Small intestine (tissue), 7 donors: ENCODE measurements at regions not wholly inside any gene's neighbourhood (a gene's known extent, or its start where the extent isn't known, plus 50 kb on each side); places are given as distances from the start of the nearest gene placed in this dataset.

ENCODE experiments used
- DNase-seq, 2 donors: peaks; one replicate each; pipeline versions ENCODE4 v3.0.0 to v3.0.0-alpha.2; 2013
- FAIRE-seq: peaks from 2 replicates; lab custom pipeline; 2012; peaks lifted over from hg19 to GRCh38; lab: Jason Lieb, UNC
- H3K27ac ChIP-seq, 3 donors: one replicate each; pipeline ENCODE4 v1.5.1; 2013; ENCODE audit warnings: low read length in 2 of 3, mild to moderate bottlenecking in 2 of 3, control low read depth in 1 of 3, inconsistent platforms in 1 of 3, low read depth in 1 of 3, moderate library complexity in 1 of 3
- H3K27me3 ChIP-seq, 3 donors: one replicate each; pipeline ENCODE4 v1.6.1; 2013; ENCODE audit warnings: low read length in 3 of 3, inconsistent platforms in 1 of 3; ENCODE audit not compliant: control insufficient read depth in 3 of 3, insufficient read depth in 3 of 3
- H3K36me3 ChIP-seq, 3 donors: one replicate each; pipeline ENCODE4 v1.6.1; 2013; ENCODE audit warnings: low read length in 3 of 3, inconsistent platforms in 1 of 3, low read depth in 1 of 3, mild to moderate bottlenecking in 1 of 3, moderate library complexity in 1 of 3; ENCODE audit not compliant: control insufficient read depth in 3 of 3, insufficient read depth in 2 of 3
- H3K4me1 ChIP-seq, 3 donors: one replicate each; pipeline ENCODE4 v1.6.1; 2013; ENCODE audit warnings: low read length in 2 of 3, inconsistent platforms in 1 of 3, low read depth in 1 of 3, mild to moderate bottlenecking in 1 of 3, moderate library complexity in 1 of 3; ENCODE audit not compliant: control insufficient read depth in 3 of 3, insufficient read depth in 2 of 3
- H3K4me3 ChIP-seq, 3 donors: one replicate each; pipeline ENCODE4 v1.5.1; 2013; ENCODE audit warnings: low read length in 3 of 3, control low read depth in 1 of 3, inconsistent platforms in 1 of 3, low read depth in 1 of 3, mild to moderate bottlenecking in 1 of 3, moderate library complexity in 1 of 3
- H3K9me3 ChIP-seq, 2 donors: one replicate each; pipeline ENCODE4 v1.6.1; 2013; ENCODE audit warnings: low read depth in 1 of 2, low read length in 1 of 2; ENCODE audit not compliant: control insufficient read depth in 2 of 2, insufficient read depth in 1 of 2
- WGBS, 3 donors: extraction: QIAGEN DNeasy Blood & Tissue Kit; methylation state at CpG; one replicate each; pipeline ENCODE4 v1.1.7; 2013; 5-methylcytosine and 5-hydroxymethylcytosine counted together
- donor health status: healthy with polysubstance abuse.
- donor health status: control.
- donor health status: control.
- donor health status: Bipolar disorder and iron deficiency.
- donor health status: healthy.

DNA sequence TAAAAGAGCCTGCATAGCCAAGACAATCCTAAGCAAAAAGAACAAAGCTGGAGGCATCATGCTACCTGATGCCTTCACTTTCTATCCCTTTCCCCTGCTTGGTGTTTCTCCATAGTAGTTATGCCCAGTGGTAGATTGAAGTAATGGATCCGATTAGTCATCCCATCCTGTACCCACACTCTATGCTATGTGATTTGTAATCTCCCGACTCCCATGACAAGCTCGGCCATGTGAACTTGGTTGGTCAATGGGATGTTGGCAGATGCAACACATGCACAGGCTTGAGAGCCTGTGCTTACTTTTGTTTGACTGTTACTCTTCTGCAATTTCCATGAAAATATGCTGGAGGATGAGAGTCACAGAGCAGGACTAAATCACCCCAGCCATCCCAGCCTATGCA lies 334.9 kb upstream of the DPH6 start:
- Histone ChIP-seq H3K4me1 (no peaks in the 10 kb centered on the region), H3K36me3 (no peaks in the 10 kb centered on the region), H3K4me3 (no peak overlapping the region), H3K9me3 (no peaks in the 10 kb centered on the region), H3K27me3 (no peaks in the 10 kb centered on the region), H3K27ac (no peak overlapping the region)
- FAIRE-seq (no peak), DNase-seq (no peak)
- WGBS, 3 donors, result 93 to 95% (median 94%) methylated on average over 3 of the region's 3 CpGs

DNA sequence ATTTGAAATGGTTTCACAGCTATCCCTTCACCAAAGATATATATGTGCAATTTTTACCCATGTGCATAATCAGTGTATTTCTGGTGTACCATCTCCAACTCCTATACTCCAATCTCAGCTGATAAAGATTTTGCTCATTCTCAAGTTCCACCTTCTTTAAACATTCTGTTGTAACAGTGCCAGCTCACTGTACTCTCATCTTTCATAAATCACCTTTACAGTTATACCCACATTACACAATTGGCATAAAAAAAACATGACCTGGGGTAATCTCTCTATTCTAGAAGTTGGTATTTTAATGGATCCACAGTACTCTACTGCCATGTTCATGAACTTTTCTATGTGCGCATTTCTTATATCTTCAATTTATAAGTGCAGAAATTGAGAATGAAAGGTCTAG lies 339.9 kb upstream of the DPH6 start:
- Histone ChIP-seq H3K36me3 (no peaks in the 10 kb centered on the region), H3K9me3 (no peaks in the 10 kb centered on the region), H3K27ac (no peak overlapping the region), H3K27me3 (no peaks in the 10 kb centered on the region), H3K4me3 (no peak overlapping the region), H3K4me1 (no peaks in the 10 kb centered on the region)
- WGBS, 3 donors, result 96 to 98% (median 97%) methylated on average over 1 of the region's 1 CpG
- FAIRE-seq (no peak), DNase-seq (no peak)

DNA sequence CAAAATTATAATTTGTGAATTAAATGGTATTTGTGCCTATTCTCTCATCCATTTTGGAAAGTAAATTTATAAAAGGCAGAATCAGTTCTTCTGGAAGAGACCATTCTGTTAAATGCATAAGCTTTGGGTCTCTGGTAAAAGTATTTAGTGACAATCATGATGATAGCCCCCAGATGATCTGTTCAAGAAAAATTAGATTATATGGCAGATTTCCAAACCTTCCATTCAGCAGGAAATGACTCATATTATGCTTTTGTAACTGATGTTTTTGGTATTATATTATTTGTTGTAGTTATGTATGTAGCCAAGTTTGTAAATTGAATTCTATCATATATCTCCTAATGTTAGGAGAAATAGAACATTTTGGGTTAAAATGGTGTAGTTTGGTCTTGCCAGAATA lies 340.8 kb upstream of the DPH6 start:
- no peaks in the 10 kb centered on the region for H3K36me3 ChIP-seq
- FAIRE-seq (no peak), DNase-seq (no peak)
- H3K4me3 ChIP-seq, result no peak overlapping the region
- H3K27ac ChIP-seq, result no peak overlapping the region
- H3K4me1 ChIP-seq, result no peaks in the 10 kb centered on the region
- H3K27me3 ChIP-seq, result no peaks in the 10 kb centered on the region
- no peaks in the 10 kb centered on the region for H3K9me3 ChIP-seq

DNA sequence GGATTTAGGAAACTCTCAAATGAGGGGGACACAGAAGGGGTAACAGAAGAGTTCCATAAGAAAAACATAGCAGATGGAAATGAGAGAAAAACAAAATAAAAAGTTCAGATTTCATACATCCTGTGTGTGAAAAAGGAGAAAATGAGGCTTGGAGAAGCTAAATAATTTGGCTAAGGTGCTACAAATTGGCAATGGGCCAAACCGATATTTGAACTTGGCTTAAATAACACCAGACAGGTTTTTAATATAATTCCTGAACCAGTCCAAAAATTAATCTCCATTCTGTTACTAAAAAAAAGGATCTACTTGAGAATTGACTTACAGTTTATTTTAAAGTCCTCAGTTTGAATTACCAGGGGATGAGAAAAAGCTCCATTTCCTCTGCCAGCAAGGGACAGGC lies 342.9 kb upstream of the DPH6 start:
- Histone ChIP-seq H3K4me3 (no peak overlapping the region), H3K4me1 (no peaks in the 10 kb centered on the region), H3K36me3 (no peaks in the 10 kb centered on the region), H3K27me3 (no peaks in the 10 kb centered on the region), H3K27ac (no peak overlapping the region), H3K9me3 (no peaks in the 10 kb centered on the region)
- FAIRE-seq (no peak), DNase-seq (no peak)
- WGBS, 3 donors, result 74 to 94% (median 92%) methylated on average over 1 of the region's 1 CpG

DNA sequence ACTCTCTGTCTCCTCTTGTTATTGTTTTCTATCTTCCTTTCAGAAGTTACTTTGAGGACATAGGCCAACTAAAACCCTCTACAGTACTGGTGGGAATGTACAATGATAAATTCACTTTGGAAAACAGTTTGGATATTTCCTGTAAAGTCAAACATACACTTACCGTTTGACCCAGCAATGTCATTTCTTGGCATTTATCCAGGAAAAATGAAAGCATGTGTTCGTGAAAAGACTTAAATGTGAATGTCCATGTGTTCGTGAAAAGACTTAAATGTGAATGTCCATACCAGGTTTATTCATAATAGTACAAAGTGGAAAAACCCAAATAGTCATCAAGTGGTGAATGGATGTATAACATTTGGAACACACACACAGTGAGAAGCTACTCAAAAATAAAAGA lies 361.5 kb upstream of the DPH6 start:
- H3K36me3 ChIP-seq, result no peaks in the 10 kb centered on the region
- FAIRE-seq (no peak), DNase-seq (no peak)
- no peak overlapping the region for H3K27ac ChIP-seq
- 44 to 57% (median 54%) methylated on average over 3 of the region's 3 CpGs for WGBS, 3 donors
- no peak overlapping the region for H3K4me3 ChIP-seq
- H3K4me1 ChIP-seq, result no peaks in the 10 kb centered on the region
- no peaks in the 10 kb centered on the region for H3K9me3 ChIP-seq
- H3K27me3 ChIP-seq, result no peaks in the 10 kb centered on the region

DNA sequence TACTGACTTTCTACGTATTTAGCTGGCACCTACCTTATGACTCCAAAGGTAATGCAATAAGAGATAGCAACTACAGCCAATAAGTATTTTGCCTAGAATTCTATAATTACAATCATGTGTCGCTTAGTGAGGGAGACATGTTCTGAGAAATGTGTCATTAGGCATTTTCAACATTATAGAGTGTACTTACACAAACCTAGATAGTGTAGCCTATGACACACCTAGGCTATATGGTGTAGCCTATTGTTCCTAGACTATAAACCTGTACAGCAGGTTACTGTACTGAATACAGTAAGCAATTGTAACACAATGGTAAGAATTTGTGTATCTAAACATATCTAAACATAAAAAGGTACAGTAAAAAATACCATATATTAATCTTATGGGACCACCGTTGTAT lies 363.4 kb upstream of the DPH6 start:
- H3K36me3 ChIP-seq, result no peaks in the 10 kb centered on the region

DNA sequence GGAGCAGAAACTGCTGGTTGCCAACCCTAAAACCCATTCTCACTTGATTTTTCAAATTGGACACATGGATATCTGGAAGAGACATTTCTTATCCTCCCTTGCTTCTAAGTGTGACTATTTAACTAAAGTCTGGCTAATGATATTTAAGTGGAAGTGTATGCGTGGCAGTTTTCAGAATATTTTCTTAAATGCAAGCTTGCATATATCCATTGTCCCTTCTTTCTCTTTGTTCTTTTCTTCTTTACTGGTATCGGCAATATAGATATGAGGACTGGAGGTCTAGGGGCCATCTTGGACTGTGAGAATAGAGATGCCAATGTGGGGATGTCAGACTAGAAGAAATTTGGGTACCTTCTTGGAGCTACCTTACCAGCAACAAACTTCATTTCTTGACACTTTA lies 364.3 kb upstream of the DPH6 start:
- Histone ChIP-seq H3K27ac (no peak overlapping the region), H3K27me3 (no peaks in the 10 kb centered on the region), H3K36me3 (no peaks in the 10 kb centered on the region), H3K4me1 (no peaks in the 10 kb centered on the region), H3K4me3 (no peak overlapping the region), H3K9me3 (peaks cover 0 to 4% of the 10 kb centered on the region in 2 donors)
- FAIRE-seq (no peak), DNase-seq (no peak)
- WGBS, 3 donors, result 95 to 96% (median 95%) methylated on average over 2 of the region's 2 CpGs

More for the DNA sequence above, 363.4 kb upstream of the DPH6 start:
- FAIRE-seq (no peak), DNase-seq (no peak)
- WGBS, 3 donors, result 89 to 92% (median 92%) methylated on average over 3 of the region's 3 CpGs
- no peak overlapping the region for H3K4me3 ChIP-seq
- H3K9me3 ChIP-seq, result no peaks in the 10 kb centered on the region
- no peaks in the 10 kb centered on the region for H3K4me1 ChIP-seq
- no peaks in the 10 kb centered on the region for H3K27me3 ChIP-seq
- no peak overlapping the region for H3K27ac ChIP-seq

DNA sequence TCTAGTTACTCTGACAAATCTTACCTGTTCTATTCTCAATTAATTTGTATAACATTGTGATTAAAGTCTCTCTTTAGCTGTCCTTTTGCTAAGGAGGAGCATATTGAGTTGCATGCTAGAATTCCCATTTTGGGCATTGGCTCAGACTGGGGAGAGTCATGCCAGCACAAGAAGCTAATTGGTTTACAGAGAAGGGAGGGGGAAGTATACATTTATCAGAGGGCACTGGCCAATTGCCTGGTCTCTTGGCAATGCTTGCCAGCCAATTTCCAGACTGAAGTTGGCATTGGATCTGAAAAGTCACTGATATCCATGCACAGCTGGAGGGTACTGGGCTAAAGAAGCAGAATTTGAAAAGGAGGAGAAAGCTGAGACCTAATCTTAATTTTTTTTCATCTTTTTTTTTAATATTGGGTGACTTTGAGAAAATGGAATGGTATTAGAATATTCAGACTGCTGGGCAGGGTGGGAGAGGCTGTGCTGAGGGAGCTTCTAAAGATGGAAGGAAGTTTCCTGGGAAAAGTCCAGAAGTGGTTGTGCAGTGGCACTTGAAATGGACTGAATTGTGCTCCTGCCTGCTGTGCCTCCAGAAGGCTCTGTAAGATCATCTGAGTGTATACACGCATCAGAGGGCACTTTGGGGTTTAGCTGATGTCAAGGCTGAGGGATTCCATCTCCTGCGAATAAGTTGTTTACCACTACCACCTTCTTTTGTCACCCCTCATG lies 365.2 kb upstream of the DPH6 start:
- WGBS, 3 donors, result 75 to 92% (median 82%) methylated on average over 2 of the region's 2 CpGs
- peaks cover 0 to 4% of the 10 kb centered on the region in 2 donors for H3K9me3 ChIP-seq
- DNase-seq (no peak), FAIRE-seq (no peak)
- no peak overlapping the region for H3K4me3 ChIP-seq
- no peaks in the 10 kb centered on the region for H3K36me3 ChIP-seq
- H3K27me3 ChIP-seq, result no peaks in the 10 kb centered on the region
- H3K27ac ChIP-seq, result no peak overlapping the region
- H3K4me1 ChIP-seq, result no peaks in the 10 kb centered on the region

DNA sequence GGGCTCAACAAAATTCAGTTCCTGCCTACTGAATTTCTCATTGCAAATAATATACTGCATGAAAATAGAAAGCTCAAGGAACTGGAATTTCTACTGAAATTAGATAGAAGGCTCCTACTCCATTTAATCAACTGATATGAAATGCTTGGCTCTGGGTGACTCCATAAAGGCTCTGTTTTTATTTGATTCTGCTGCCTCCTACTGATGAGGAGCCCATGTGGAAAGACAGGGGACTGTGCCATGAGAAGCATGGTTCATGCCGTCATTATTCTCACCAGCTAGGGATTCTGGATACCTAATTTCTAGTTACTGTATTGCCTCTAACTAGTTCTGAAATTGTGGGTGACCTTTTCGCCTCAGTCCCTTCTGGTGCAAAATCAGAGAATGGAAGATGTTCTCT lies 366.2 kb upstream of the DPH6 start:
- FAIRE-seq (no peak), DNase-seq (peak in 1 of 2 donors; percentile 2)
- Histone ChIP-seq H3K27me3 (no peaks in the 10 kb centered on the region), H3K9me3 (peaks cover 0 to 4% of the 10 kb centered on the region in 2 donors), H3K4me3 (no peak overlapping the region), H3K4me1 (no peaks in the 10 kb centered on the region), H3K36me3 (no peaks in the 10 kb centered on the region), H3K27ac (no peak overlapping the region)
- 79 to 84% (median 80%) methylated on average over 2 of the region's 2 CpGs for WGBS, 3 donors
